NCI-H2196 (cell line): ENCODE measurements at regions not wholly inside any gene's neighbourhood (a gene's known extent, or its start where the extent isn't known, plus 50 kb on each side); places are given as distances from the start of the nearest gene placed in this dataset.

Experiments
- DNase-seq: peaks from one replicate; lab custom pipeline; 2025; ENCODE audit not compliant: unreplicated experiment; lab: John Stamatoyannopoulos, UW

DNA sequence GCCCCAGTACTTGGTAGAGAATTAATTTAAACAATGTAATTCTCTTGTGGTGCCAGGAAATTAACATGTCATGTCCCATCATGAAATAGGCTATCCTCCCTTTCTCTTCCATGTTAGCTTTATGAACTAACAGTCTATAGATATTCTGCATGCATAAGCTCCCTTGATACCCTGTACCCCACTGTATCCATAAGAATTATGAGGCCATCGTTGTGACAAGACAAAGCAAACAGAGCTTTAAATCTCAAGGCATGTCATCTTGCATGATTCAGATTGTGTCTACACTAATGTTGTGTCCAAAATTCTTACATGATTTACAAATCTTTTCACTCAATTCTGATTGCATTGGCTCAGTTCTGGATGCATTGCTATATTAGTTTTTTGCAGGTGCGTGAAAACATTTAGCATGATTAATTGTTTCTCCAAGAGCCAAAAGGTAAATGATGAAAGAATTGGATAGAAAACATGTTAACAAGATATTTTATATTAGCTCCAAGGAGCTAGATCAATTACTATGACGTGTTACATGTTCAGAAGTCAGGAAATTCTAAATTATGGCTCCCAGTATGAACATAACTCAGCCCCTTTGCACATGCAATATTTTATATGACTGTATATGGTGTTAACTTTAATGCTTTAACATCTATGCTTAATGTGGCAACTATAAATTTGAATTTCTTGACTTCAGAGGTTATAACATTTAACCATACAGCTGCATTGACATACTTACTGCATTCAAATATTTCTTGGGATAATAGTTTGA, 620.3 kb downstream of the SLC4A3 start:
- no peak for DNase-seq

DNA sequence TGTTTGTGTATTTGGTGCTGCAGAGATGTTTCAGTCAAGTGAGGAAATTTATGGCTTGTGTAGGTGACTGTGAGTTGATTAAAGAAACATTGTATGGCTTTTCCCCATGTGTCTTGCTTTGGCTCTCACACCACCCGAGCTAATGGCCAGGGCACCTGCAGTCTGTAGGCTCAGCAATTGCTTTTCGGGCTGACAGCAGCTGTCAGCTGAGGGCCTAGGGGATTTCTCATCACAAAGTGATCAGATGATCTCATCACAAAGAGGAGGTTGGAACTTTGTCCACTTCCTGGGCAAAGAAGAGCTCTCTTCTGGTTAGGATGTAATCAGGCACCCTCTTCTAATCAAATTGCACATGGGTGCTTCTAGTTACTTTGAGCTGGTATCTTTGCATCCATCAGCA, 632.2 kb downstream of the SLC4A3 start:
- no peak for DNase-seq

DNA sequence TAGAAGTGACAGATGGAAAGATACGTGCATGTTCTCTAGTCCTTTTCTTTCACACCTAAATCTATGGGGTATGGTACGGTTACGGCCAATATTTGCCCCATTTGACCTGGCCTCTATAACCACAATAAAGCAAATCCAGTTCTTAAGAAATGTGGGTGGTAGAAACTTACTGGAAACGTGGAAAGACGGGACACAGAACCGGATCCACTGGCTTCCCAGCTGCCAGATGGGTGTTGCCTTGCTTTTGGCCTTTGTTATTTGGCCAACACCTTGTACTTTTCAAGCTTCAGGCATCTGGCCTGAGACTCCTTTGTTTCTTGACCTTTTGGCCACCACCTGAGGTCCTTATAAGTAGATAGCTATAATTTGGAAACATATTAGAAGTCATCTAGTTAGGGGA, 635.9 kb downstream of the SLC4A3 start:
- no peak for DNase-seq

DNA sequence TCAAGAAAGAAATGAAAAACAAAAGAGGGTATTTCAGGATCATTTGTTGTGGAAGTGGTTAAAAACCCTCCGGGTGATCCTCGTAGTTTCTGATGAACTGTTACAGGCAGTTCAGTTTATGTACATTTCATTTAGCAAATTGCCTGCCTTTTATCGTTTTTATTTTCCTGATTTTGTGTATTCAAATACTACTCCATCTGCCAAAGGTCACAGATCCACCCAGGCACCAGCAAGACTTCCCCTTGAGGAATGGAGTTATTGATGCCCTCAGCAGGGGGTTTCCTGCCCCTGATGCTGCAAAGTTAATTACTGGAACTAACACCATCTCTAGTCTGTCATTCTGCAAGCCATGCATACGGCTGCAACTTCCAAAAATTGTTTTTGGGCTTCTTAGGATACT, 641.9 kb downstream of the SLC4A3 start:
- DNase-seq = no peak

DNA sequence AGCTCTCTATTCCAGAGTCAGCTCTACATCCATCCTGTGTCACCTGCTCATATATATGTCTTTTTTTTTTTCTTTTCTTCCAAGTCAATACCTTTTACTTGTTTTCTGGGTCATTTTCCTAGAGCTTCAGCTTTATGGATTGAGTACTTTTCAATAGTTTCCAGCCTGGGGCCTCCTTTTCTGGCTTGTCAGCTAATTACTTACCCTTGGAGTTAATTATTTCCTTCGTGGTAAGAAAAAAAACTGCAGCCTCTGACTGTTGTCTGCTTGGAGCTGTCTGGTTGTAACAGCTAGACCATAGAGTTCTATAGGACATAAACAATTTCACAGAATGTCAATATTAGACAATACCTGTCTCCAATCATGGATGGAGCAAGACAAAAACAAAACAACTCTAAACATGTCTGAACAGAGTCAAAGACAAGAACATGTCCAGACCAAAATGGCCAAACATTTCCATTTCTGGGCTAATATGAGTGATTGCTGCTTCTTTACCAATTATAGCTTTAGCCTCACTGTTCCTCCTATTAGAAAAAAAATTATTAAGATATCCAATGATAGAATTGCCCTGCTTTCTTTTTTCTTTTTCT, 643.1 kb downstream of the SLC4A3 start:
- no peak for DNase-seq

DNA sequence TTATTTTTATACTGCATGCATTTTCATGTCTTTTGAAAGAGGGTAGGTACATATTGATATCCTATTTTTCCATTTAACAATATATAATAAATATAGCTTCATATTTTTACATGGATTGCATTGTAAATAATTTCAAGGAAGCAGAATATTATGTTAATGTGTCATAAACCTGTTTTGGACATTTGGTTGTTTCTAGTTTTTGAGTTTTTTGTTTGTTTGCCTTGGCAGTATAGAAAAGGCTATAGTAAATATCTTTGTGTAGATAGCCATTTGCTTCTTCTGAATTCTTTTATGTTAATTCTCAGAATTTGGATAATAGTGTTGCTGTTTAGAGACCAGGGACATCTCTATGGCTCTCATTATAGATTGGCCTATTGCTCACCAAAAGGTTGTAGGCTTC, 645.2 kb downstream of the SLC4A3 start:
- DNase-seq = no peak

DNA sequence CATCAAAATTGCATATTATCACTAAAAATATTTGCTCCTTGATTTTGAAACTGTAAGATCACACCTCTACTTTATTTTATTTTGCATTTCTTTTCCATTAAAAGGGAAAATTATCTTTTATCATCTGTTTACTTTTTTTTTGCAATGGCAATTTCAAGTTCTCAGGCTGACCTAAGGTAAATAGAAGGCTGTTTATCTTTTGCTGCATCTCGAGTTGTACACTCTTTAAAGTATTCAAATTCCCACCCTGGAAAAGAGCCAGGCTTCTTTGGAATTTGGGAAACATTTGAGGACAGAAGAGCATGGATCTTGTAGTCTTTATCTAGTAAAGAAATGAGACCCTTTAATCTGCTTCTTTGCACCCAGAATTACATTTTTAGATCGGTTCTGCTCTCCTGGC, 645.7 kb downstream of the SLC4A3 start:
- DNase-seq = peak; percentile 8

DNA sequence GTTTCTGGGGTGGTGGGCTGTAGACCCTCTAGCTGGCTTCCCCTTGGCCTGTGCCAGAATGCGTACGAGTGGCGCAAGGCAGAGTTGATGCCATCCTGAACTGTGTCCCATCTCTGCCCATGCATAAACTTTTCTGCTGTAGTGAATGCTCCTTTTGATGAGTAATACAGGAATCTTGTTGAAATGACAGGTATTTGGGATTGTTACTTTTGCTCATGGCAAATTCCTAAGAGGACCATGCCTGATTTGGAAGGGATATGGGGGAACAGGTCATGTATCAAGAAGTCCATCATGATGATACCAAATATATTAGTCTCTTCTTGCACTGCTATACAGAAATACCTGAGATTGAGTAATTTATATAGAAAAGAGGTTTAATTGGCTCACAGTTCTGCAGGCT, 648.0 kb downstream of the SLC4A3 start:
- DNase-seq = no peak

DNA sequence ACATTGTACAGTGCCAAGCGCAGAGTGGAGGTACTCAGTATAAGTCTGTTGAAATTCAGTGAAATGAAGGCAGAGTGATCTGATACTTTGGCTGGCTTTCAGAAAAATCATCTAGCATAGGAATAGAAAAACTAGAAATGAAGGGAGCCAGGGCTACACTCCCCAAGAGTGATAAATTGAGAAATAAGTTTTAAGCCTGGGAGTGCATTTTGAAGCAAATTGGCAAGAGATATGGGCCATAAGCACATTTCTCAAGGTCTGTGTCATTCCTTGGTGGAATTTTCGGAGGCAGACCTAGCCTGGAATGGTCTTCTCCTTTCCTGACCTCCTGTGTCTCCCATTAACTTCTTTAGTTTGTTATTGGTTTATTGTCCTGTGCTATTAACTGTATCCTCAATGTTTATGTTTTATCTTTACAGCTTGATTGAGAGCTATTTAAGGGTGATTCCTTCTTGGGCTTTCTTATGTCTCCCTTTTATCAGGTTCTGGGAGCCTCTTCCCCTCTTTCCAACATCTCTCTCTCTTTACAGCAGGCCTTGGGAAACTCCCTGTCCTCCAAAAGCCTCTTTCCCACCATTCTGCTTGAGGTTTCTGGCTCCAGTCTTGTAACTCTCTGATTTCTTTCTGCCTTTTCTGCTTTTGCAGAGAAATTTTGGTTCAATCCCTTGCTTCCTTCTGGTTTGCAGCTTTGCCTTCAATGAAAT, 649.5 kb downstream of the SLC4A3 start:
- no peak for DNase-seq

DNA sequence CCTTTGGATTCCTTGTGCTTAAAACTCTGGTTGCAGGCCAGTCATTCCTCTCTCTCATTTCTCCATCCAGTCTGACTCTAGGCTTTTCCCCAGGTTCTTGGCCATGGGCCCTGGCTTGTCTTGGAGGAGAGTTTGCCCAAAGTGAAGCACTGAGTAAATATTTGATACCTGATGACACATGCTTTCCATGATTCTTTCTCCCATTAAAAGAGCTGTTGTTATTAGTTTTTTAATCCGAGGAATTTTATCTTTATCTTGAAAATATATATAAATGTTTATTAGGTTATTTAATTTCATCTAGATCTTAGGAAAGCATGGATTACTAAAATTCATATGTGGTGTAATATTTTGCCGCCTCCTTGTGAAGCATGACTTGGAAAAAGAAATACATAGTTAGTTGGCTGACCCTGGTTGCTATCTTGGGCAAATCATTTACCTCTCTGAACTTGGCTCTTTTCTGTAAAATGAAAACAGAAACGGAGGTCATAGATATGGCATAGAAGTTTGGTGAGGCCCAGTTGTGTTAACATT, 650.1 kb downstream of the SLC4A3 start:
- peak; percentile 36 for DNase-seq

DNA sequence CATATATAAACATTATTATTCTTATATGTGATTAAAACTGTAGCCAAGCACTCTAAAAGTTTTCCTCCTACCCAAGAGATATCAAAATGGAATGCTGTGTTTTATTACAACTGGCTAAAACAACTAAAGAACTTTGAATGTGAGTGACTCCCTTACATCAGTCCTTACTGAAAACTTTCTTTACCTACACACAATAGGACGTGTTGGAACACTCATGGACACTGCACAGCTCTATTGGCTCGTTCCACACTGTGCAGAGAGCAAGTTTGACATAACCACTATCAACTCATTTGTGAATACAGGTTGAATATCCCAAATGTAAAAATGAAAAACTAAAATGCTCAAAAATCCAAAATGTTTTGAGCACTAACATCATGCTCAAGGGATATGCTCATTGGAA, 650.6 kb downstream of the SLC4A3 start:
- no peak for DNase-seq

DNA sequence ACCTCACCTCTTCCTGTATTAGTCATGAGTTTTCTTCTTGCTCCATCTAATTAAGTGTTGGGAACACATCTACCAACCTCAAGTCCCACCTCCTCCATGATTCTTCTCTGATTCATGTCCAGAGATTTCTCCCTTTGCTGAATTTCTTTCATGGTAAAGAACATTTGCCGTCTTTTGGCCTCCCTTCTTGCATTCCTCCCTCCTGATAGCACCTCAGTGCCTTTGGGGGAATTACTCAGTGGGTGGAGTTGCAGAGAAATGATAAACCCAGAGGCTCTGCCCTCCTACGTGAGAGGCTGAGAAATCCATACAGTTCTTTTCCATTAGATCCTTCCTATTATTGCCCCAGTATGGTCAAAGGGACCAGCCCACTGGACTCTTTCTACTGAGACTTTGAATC, 651.9 kb downstream of the SLC4A3 start:
- no peak for DNase-seq

DNA sequence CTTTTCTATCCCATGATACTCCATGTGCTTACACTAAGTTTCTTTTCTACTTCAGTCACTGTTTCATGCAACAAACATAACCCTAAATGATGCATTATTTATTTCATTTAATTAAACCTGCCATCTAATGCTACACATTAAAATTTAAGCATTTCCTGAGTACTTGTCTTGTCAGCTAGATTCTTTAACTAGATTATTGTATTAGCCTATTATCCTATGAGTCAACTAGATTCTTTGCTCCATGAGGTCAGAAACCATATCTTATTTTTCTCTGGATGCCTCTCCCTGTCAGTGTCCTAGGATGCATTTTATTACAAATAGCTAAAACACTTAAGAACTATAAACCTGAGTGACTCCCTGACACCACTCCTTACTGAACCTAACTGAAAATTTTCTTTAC, 652.4 kb downstream of the SLC4A3 start:
- DNase-seq = no peak

DNA sequence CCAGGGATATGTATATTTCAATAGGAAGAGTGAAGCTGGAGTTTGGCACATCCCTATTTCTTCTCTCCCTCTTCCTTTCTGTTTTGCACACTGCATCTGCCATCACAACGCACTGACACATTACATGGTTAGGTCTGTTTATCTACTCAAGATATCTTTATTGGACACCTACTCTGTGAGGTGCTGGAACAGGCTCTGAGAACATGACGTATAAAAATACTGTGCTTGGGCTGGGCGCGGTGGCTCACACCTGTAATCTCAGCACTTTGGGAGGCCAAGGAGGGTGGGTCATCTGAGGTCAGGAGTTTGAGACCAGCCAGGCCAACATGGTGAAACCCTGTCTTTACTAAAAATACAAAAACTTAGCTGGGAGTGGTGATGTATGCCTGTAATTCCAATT, 653.3 kb downstream of the SLC4A3 start:
- no peak for DNase-seq

DNA sequence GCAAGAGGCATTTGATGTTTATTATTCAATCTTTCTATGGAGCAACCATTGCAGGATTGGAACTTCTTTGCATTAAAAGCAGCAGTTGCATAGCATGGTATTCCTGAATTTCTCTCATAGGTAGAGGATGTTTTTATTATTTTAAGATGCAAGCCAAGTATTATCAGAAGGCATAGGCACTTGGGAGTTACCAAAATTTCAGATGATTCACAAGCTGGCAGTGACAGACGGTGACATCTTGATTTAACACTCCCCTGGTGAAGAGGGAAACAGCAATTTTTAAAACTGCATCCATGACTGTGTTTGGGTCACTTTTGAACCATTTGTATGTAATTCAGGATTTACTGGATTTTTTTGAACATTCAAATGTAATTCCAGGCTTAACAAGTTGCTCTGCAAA, 654.3 kb downstream of the SLC4A3 start:
- no peak for DNase-seq

DNA sequence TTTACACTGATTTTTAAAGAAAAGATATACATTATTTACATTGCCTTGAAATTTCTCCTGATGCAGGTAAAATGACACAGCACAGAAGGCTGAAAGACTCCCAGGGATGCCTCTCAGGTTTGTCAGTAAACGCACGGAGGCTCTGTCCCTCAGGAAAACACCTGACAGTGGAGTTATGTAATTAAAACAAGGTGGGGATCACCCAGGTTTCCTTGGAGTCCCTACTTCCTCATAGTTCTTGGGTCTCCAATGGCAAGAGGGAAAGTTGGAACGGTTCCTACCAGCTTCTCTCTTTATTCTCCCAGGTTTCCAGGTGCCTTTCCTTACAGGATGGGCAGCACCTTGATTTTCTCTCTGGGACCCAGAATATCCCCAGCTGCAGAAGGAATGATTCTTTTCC, 654.8 kb downstream of the SLC4A3 start:
- DNase-seq = no peak

DNA sequence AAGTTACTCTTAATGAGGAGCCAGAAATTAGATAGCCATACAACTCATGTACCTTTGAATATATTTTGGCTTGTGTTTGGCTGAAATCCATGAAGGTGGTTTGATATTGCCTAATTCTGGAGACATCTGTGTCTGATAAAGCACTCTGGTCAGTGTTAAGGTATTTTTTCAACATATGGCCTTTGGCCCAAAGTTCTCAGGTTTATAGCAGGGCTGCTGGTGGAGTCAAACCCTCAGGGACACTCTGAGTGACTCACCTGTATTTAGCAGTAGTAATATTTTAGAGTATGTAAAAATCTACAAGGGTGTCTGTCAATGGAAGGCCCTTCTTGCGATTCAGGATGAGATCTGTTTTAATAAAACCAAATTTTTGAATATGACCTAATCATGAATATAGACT, 666.5 kb downstream of the SLC4A3 start:
- no peak for DNase-seq

DNA sequence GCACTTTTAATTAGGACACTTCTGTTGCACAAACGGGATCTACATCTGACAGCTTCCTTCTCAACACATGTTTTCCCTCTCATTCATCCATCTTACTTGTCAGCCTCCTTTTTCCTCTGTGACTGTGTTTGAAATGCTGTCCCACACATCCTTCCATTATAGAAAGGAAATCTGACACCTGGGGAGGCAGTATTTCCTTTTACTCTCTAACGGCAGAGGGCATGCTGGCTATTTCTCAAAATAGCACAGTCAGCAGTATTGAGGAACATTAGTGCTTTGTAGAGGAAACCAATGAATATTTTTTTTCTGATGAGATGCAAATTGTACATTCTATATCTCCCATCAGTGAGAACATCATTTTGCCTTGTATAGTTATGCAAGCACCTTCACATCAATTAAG, 668.7 kb downstream of the SLC4A3 start:
- DNase-seq = no peak

DNA sequence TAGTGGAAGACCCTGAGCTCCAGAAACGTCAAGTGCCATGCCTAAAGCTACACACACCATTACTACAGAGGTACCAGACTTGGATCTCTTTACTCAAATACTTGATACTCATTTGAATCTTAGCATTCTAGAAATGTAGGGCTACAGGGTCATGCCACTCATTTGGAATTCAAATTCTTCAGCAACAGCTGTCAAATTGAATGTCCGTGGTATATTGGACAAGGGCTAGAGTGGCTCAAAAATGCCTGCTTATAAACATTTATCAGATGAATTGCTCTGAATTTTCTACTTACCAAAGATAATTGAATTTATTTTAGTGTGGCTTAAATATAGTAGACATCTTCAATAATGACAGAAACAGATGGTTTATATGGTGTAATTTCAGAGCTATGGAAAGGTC, 669.7 kb downstream of the SLC4A3 start:
- DNase-seq = no peak

DNA sequence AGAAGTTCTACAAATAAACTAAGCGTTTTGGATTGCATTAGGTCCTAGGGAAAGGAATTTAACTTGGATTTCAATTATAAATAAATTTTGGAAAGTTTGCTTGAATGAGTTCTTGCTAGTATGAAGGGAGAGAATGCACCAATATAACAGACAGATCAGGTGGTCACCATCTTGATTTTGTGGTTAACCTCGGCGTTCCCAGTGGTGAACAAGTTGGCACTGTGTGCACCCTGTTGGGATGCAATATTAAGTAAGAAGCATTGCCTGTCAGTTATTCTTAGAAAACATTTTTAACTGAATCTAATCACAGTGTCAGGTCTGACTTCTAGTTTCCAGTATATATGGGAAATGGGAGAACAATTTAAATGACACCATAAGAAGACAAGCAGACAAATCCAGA, 673.4 kb downstream of the SLC4A3 start:
- no peak for DNase-seq

DNA sequence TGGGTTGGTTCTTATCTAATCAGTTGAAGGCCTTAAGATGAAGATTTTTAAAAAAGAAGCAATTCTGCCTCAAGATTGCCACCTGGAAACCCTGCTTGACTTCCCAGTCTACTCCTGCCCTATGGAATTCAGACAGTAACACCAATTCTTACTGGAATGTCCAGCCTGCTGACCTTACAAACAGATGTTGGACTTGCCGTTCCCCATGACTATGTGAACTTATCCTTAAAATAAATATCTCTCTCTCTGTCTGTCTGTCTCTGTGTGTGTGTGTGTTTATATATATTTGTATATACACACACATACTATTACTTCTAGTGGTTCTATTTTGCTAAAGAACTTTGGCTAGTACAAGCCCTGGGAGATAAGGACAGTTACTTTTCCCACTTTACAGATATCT, 675.3 kb downstream of the SLC4A3 start:
- DNase-seq = no peak

DNA sequence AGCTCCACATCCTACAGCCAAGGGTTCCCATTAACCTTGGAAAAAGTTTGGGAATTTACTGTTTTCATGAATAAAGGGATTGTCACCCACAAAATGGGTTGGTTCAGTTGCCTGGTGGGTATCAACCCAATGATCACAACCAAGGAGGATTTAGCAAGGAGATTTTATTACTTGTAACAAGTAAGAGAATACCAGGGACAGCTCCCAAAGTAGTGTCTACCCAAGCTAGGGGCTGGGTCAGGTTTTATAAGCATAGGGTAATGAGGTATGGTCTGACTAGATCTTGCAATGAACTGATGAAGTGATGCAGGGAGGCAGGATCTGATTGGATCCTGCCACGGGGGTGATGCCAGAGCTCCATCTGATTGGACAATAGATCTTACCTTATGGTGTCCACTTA, 681.8 kb downstream of the SLC4A3 start:
- no peak for DNase-seq
